H1 (cell line): ENCODE measurements at regions not wholly inside any gene's neighbourhood (a gene's known extent, or its start where the extent isn't known, plus 50 kb on each side); places are given as distances from the start of the nearest gene placed in this dataset.

Experiments
- BCL11A ChIP-seq, 2 experiments: IDR thresholded peaks; one replicate each; pipeline ENCODE4 v1.6.1; 2011; ENCODE audit warnings: low read depth in 2 of 2, low read length in 2 of 2, mild to moderate bottlenecking in 2 of 2
- CEBPB ChIP-seq: IDR thresholded peaks from 2 replicates; pipeline ENCODE4 v1.6.1; 2012; ENCODE audit warnings: low read depth, low read length
- GTF2F1 ChIP-seq: IDR thresholded peaks from 2 replicates; pipeline ENCODE4 v1.6.1; 2012; ENCODE audit warnings: low read depth, low read length, improper control_type of control experiment, borderline replicate concordance
- SRF ChIP-seq: IDR thresholded peaks from 2 replicates; pipeline ENCODE4 v1.6.1; 2011; ENCODE audit warnings: mild to moderate bottlenecking, low read depth, low read length, moderate library complexity
- USF2 ChIP-seq: IDR thresholded peaks from 2 replicates; pipeline ENCODE4 v1.6.1; 2011; ENCODE audit warnings: low read length, improper control_type of control experiment

GRCh38 chr12:58067610-58068387 is 126.4 kb downstream of the ATP23 start (continued):
- no peak for TF ChIP-seq GTF2F1
- TF ChIP-seq SRF: no peak
- TF ChIP-seq BCL11A (IDR thresholded peaks at IDR 0.05; ENCODE audit: low read depth in 2 of 2, low read length in 2 of 2): no peak
- TF ChIP-seq CEBPB: no peak
- no peak for TF ChIP-seq USF2
